ENCODE measurements at regions not wholly inside any gene's neighbourhood (a gene's known extent, or its start where the extent isn't known, plus 50 kb on each side); places are given as distances from the start of the nearest gene placed in this dataset.

DNA sequence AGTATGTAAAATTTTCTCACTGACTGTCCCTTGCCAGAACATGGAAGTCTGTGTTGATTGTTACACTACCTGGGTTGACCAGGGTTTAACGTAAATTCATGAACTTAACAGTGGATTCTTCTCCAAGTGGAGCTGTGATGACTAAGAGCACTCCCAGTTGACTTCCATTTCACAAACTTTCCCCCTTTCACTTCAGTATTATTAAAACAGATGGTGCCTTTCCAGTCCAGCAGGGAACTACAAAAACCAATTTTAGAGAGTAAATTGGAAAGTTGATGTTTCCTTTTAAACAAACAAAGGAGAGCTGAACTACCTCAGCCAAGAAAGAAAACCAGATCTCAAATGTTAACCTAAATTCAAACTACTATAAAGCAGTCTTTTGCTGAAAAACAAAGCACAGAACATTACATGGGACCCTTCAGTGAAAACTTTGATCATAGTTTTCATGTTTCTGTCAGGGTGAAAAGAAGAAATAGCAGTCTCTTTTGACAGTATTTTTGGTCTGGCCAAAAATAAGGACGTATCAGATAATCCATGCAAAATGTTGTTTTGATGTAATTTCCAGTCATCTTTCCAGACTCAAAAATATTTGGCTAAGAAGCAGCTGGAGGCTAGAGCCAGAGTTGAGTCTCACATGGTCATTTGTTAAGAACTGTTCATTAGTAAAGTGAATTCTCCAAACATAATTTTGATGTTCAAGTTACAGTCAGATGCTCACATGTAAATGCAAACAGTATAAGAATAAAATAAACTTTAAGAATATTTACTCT is 479.9 kb upstream of the AKR1E2 start:
- Mint-ChIP-seq H3K27me3 (ENCODE audit: insufficient read depth, unreplicated experiment) (peaks cover 9% of the 10 kb centered on the region), H3K4me3 (ENCODE audit: unreplicated experiment) (no peak overlapping the region), H3K9me3 (ENCODE audit: unreplicated experiment) (no peaks in the 10 kb centered on the region), H3K4me1 (ENCODE audit: low read depth, unreplicated experiment) (no peaks in the 10 kb centered on the region), H3K36me3 (ENCODE audit: insufficient read depth, unreplicated experiment) (no peaks in the 10 kb centered on the region), H3K27ac (ENCODE audit: unreplicated experiment) (no peak overlapping the region)
- ChIA-PET POLR2A (no interaction called here), CTCF (no interaction called here)
- no peak for DNase-seq
- Histone ChIP-seq H3K27me3 (replicated peaks; ENCODE audit: control insufficient read depth, insufficient read depth, low read length) (peaks cover 2% of the 10 kb centered on the region; the same call in 1 of the 2 replicates), H3K4me1 (no peaks in the 10 kb centered on the region), H3K9me3 (no peaks in the 10 kb centered on the region), H3K36me3 (ENCODE audit: control insufficient read depth, insufficient read depth, low read length) (no peaks in the 10 kb centered on the region), H3K4me3 (ENCODE audit: low read depth, low read length) (no peak overlapping the region)
- intact Hi-C loops (cut with micrococcal nuclease; ENCODE audit: unreplicated experiment) = no loop called here
- TF ChIP-seq CTCF (IDR thresholded peaks at IDR 0.05; ENCODE audit: insufficient read depth in 1 of 2, low read depth in 1 of 2, low read length in 1 of 2, severe bottlenecking in 1 of 2, unreplicated experiment in 1 of 2) = no peak
- no TSS peak for BruUV-seq (replicated peaks)

GRCh38 chr10:4344492-4344994 is 481.5 kb upstream of the AKR1E2 start:
- ChIA-PET CTCF (no interaction called here), POLR2A (no interaction called here)
- Mint-ChIP-seq H3K27ac (ENCODE audit: unreplicated experiment) (peak overlapping the region; percentile 25), H3K4me1 (ENCODE audit: low read depth, unreplicated experiment) (no peaks in the 10 kb centered on the region), H3K27me3 (ENCODE audit: insufficient read depth, unreplicated experiment) (peaks cover 9% of the 10 kb centered on the region), H3K9me3 (ENCODE audit: unreplicated experiment) (no peaks in the 10 kb centered on the region), H3K36me3 (ENCODE audit: insufficient read depth, unreplicated experiment) (no peaks in the 10 kb centered on the region), H3K4me3 (ENCODE audit: unreplicated experiment) (no peak overlapping the region)
- Histone ChIP-seq H3K9me3 (no peaks in the 10 kb centered on the region), H3K36me3 (ENCODE audit: control insufficient read depth, insufficient read depth, low read length) (no peaks in the 10 kb centered on the region), H3K4me3 (ENCODE audit: low read depth, low read length) (no peak overlapping the region), H3K4me1 (no peaks in the 10 kb centered on the region), H3K27me3 (replicated peaks; ENCODE audit: control insufficient read depth, insufficient read depth, low read length) (peaks cover 2% of the 10 kb centered on the region; the same call in 1 of the 2 replicates)
- intact Hi-C loops (cut with micrococcal nuclease; ENCODE audit: unreplicated experiment) = no loop called here
- BruUV-seq (replicated peaks) = no TSS peak
- no peak for TF ChIP-seq CTCF (IDR thresholded peaks at IDR 0.05; ENCODE audit: insufficient read depth in 1 of 2, low read depth in 1 of 2, low read length in 1 of 2, severe bottlenecking in 1 of 2, unreplicated experiment in 1 of 2)
- DNase-seq = peak in 1 of 2 experiments; percentile 22

- Histone ChIP-seq H3K4me1 (no peaks in the 10 kb centered on the region), H3K36me3 (ENCODE audit: control insufficient read depth, insufficient read depth, low read length) (no peaks in the 10 kb centered on the region), H3K27me3 (replicated peaks; ENCODE audit: control insufficient read depth, insufficient read depth, low read length) (peaks cover 2% of the 10 kb centered on the region; the same call in 1 of the 2 replicates), H3K4me3 (ENCODE audit: low read depth, low read length) (no peak overlapping the region), H3K9me3 (no peaks in the 10 kb centered on the region)
- ChIA-PET CTCF (interaction anchor here (0.5 kb wide), 1 partner anchor 145 kb away, joined by 3 read pairs; no protein-coding TSS in a partner anchor), POLR2A (no interaction called here)
- Mint-ChIP-seq H3K36me3 (ENCODE audit: insufficient read depth, unreplicated experiment) (no peaks in the 10 kb centered on the region), H3K27ac (ENCODE audit: unreplicated experiment) (peak overlapping the region; percentile 25), H3K27me3 (ENCODE audit: insufficient read depth, unreplicated experiment) (peaks cover 5% of the 10 kb centered on the region), H3K9me3 (ENCODE audit: unreplicated experiment) (no peaks in the 10 kb centered on the region), H3K4me1 (ENCODE audit: low read depth, unreplicated experiment) (no peaks in the 10 kb centered on the region), H3K4me3 (ENCODE audit: unreplicated experiment) (no peak overlapping the region)
- TF ChIP-seq CTCF (IDR thresholded peaks at IDR 0.05; ENCODE audit: insufficient read depth in 1 of 2, low read depth in 1 of 2, low read length in 1 of 2, severe bottlenecking in 1 of 2, unreplicated experiment in 1 of 2) = no peak
- intact Hi-C loops (cut with micrococcal nuclease; ENCODE audit: unreplicated experiment) = no loop called here
- DNase-seq = no peak
- BruUV-seq (replicated peaks) = no TSS peak
Observed at GRCh38 chr10:4343873-4344272, 482.1 kb upstream of the AKR1E2 start.
